ENCODE measurements at regions not wholly inside any gene's neighbourhood (a gene's known extent, or its start where the extent isn't known, plus 50 kb on each side); places are given as distances from the start of the nearest gene placed in this dataset.
"Not testable (repeated sequence)": the region's sequence is repeated elsewhere in the genome, so short reads cannot be mapped to it uniquely, and the experiment has no call there.

DNA sequence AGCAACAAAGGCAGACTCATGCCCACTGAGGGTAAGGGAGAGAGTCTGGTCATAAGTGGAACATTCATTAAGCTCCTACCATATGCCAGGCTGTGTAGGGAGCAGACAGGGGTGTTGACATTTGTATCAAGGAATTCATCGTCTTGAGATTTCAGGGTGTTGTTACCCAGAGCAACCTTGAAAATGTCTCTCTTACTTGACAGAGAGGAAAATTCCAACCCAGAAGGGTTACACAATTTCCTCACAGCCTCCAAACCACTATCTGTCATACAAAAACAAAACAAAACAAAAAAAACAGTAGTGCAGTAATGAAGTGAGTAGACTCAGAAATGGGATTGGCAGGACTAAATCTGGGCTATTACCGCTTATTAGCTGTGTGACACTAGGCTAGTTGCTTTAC is 113.2 kb downstream of the MIAT start:
- no peak for DNase-seq

- DNase-seq = not testable (repeated sequence)
Observed at GRCh38 chr22:26773054-26773453, 115.7 kb downstream of the MIAT start.

DNA sequence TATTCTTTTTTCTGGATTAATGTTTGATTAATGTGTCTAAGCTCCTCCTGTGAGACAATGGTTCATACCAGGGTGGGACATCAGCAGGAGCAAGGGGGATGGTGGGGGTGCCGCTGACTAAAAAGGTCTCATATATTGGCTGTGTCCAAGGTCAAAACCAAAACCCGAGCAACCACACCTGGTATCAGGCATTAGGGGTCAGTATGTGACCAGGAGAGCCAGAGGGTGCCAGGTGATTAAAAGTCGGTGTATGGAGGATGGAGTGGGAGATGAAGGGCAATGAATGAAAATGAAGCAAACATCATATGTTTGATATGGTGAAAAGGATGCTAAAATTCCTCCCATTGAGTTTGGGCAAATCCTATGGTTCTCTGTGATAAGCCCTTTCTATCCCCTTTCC is 118.0 kb downstream of the MIAT start:
- no peak for DNase-seq

GRCh38 chr22:26777156-26777801 is 119.9 kb downstream of the MIAT start:
- DNase-seq = no peak

DNA sequence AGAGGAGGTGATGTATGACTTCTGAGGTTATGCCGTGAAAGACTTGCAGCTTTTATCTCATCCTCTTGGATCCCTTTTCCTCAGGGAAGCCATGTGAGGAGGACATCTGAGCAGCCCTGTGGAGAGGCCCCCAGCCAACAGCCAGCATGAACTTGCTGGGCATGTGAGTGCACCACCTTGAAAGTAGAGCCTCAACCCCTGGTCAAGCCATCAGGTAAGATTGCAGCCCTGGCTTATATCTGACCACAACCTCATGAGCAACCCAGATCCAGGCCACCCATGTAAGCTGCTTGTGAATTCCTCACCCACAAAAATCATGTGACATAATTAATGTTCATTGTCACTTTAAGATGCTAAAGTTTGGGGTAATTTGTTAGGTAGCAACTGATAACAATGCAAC is 121.0 kb downstream of the MIAT start:
- no peak for DNase-seq

- DNase-seq = no peak
Observed at GRCh38 chr22:26779108-26779507, 121.7 kb downstream of the MIAT start.

DNA sequence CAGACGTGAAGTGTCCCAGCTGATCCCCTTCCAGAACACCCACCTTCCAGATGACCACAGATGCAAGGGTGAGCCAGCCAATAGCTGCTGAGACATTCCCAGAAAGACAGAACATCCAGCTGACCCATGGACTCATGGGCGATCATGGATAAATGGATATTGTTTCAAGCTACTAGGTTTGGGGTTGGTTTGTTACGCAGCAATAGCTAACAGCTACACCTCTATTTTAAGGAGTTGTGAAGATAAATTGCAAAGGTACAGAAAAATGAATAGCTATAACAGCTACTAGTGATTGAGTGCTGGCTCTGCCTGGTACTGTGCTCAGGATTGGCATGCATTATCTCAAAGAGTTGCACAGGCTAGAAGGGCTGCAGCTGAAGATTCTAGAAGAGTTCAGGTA is 122.5 kb downstream of the MIAT start:
- no peak for DNase-seq

DNA sequence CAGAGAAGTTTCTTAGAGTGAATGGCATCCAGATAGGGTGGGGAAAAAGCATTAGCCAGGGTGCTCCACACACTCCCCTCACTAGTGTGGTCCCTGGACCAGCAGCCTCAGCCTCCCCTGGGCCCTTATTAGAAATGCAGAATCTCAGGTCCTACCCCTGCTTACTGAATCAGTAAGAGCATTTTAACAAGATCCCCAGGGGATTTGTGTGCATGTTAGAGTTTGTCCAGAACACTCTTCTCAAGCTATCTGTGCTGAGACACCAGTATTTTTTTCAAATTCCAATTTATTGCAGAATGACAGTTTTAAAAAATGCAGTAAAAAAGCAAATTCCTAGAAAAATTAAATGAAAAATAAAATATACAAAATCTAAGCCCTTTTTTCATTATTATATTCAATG is 123.1 kb downstream of the MIAT start:
- DNase-seq = no peak

GRCh38 chr22:26781062-26781461 is 123.7 kb downstream of the MIAT start:
- DNase-seq = no peak

DNA sequence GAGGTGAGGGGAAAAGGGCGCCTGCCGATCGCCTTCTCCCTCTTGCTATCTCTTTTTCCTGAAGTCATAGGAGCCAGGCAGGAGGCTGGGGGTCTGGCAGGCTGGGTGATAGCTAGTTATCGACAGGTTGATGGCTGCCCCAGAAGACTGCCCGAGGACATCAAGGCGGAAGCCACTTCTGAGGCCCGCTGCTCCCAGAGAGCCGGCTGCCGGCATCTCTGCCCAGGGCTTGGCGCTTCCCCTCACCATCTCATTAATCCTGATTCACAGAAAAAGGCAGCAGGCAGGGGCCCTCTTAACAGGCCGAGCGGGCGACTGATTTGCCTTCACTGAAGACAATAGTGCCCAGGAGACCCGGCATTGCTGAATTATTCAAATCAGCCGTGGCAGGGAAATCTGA is 124.2 kb downstream of the MIAT start:
- no peak for DNase-seq

DNA sequence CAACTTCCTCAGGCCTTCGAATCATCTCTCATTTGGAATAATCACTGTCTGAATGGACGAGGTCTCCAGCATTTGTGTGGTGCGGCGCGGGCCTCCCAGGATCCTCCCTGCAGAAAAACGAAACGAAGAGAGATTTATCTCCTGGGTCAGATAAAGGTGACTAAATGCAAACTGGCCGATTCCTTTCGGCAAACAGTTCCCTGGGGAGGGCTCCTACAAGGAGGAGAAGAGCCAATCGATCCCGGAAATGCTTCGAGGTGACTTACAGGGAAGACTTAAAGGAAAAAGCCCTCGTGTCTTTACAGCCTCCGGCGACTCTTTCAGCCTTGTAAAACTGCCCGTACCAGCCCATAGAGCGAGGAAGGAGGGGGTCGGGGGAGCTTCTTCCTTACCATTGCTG is 126.5 kb downstream of the MIAT start:
- DNase-seq = no peak

GRCh38 chr22:26784772-26785171 is 127.4 kb downstream of the MIAT start:
- DNase-seq = no peak

DNA sequence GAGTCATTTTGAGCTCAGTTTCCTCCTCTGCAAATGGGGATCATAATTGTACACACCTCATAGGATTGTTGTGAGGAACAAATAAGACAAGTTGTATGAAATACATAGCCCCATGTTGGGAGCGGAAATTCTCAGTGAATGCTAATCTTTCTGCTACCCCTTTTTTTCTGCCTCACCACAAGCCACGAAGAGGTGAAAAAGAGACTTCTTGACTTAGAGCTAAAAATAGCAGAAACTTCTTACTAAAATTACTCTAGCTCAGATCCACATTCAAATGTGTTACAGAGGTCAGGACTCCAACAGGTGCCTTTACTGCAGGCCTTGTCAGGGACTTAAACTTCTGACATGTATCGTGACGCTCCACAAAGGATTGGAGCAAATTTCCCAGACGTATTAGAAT is 128.5 kb downstream of the MIAT start:
- DNase-seq = no peak

- no peak for DNase-seq
Observed at GRCh38 chr22:26786398-26786797, 129.0 kb downstream of the MIAT start.

DNA sequence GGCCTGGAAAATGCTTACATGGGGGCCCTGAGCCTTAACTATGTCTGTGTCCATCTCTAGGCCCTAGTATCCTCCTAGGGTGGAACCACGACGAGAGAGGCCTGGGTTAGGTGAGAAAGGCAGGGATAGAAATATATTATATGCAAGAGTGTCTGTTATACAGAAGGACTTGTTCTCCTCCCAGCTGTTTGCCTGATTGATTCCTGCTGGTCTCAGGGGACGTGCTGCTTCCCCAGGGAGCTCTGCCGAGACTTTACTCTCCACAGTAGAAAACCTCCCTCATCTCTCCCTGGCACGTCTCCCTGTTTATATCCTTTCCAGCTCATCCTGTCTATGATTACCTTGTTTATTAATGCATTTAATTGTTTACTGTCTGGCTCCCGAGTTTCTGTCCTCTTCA is 132.6 kb downstream of the MIAT start:
- no peak for DNase-seq

DNA sequence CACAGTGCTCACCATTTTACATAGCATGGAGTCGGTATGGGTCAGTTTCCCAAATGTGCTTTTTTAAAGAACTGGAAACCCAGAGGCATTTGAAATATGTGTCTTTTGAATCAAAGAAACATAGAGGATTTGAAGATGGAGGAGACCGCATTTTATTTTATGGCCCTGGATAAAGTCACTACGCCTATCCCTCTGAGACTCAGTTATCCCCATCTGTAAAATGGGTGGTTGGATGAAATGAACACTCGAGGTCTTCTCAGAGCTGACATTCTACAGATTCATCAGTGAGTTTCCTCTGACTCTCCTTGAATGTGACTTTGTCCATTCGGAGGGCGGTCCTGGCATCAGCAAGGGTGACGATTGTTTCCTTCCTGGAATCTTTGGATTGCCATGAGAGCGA is 135.1 kb downstream of the MIAT start:
- no peak for DNase-seq

DNA sequence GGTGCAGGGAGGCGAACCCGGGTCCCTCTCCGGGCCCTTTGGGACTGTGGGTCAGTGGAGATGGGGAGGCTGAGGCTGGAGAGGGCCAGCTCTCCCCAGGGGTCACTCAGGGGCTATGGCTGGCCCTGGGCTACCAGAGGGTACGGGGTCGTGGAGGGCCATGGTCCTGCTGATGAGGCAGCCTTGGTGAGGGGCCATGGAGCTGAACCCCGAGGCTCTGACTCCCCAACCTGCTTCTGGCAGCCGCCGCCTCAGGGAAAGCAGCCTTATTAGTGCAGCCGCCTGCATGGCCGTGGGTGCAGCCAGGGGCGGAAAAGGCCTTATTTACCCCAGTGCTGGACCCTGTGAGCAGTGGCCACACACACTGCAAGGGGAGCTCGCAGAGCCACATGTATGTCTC is 139.4 kb downstream of the MIAT start:
- no peak for DNase-seq

DNA sequence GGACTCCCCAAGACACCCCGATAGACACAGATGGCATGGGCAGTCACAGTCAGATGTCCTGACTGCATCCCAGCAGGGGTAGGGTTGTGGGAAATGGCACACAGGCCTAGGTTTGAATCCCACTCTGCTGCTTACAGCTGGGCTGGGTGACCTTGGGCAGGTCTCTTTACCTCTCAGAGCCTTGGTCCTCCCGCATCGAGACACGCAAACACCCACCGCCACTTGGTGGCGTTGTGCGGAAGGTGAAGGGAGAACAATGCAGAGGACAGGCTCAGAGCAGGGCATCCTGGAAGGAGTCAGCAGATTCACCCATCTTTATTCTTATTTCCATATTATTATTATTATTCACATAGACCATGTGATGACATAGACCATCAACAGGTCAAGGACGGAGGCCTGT is 140.5 kb downstream of the MIAT start:
- DNase-seq = no peak

GRCh38 chr22:26798462-26799065 is 141.2 kb downstream of the MIAT start:
- no peak for DNase-seq

- no peak for DNase-seq
Observed at GRCh38 chr22:26800858-26801257, 143.5 kb downstream of the MIAT start.

GRCh38 chr22:26801449-26801848 is 144.1 kb downstream of the MIAT start:
- no peak for DNase-seq

- no peak for DNase-seq
Observed at GRCh38 chr22:26804315-26804714, 146.9 kb downstream of the MIAT start.

DNA sequence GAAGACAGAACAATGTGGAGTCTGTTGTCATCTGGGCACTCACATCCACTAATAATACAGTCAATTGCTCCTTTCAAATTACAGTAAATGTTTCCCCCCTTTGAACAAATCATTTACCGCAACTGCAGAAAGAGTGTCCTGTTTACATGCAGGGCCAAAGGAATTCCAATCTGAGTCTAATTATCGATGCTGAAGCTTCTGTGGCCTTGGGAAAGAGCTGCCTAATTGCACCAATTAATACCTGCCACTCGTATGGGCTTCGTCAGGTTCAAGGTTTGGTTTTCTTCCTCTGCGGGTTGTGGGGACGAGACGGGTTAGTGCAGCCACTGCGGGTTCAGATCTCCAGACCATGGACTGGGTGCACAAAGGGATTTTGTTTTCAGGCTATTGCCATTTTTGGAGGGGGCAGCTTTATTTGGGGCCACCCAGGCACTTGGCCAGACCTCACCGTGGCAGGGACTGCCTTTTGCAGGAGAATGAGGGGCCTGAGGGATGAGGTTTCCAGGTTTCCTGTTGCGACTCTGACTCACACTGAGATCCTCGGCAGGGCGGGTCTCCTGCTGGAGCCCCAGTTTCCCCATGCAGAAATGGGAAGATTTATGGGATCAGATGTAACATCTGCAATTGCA is 147.6 kb downstream of the MIAT start:
- no peak for DNase-seq

- no peak for DNase-seq
Observed at GRCh38 chr22:26806445-26807175, 149.2 kb downstream of the MIAT start.
